ENCODE measurements at regions not wholly inside any gene's neighbourhood (a gene's known extent, or its start where the extent isn't known, plus 50 kb on each side); places are given as distances from the start of the nearest gene placed in this dataset.

GRCh38 chr6:19478273-19478672 is 358.9 kb upstream of the ID4 start:
- TF ChIP-seq ZNF274 (IDR thresholded peaks at IDR 0.05; ENCODE audit: low read depth, low read length) (no peak), YY1 (IDR thresholded peaks at IDR 0.05; ENCODE audit: insufficient read depth, insufficient read length) (no peak)

All from NT2/D1 (cell line).